Stimulated activated CD8-positive, alpha-beta memory T cell treated with anti-CD3 and anti-CD28 coated beads, Interleukin-7, amount 100 ng/mL, for 24 hours (primary cell): ENCODE measurements at regions not wholly inside any gene's neighbourhood (a gene's known extent, or its start where the extent isn't known, plus 50 kb on each side); places are given as distances from the start of the nearest gene placed in this dataset.
A peak's percentile ranks its signal among the peaks of the same experiment; 100 is the strongest.

Experiments
- DNase-seq: peaks from one replicate; pipeline ENCODE4 v3.0.0-alpha.2; 2020; ENCODE audit warnings: low read depth

DNA sequence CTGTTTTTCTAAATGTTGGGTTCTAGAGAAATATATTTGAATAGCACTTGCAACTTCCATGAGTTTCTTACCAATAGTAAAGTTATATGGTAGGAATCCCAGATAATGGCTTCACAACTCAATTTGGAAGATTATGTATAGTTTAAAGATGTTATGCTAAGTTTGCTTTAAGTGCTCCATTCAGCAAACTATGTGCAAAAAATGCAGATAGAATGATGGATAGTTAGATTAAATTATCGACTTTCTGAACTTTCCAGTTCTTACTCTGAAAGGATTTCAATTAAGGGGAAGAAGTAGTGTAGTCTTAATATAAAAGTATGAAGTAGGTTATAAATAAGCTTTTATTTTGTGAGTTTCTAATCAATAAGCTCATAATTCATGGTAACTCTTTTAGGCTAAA, 60.7 kb upstream of the NFKB1 start:
- DNase-seq = no peak

DNA sequence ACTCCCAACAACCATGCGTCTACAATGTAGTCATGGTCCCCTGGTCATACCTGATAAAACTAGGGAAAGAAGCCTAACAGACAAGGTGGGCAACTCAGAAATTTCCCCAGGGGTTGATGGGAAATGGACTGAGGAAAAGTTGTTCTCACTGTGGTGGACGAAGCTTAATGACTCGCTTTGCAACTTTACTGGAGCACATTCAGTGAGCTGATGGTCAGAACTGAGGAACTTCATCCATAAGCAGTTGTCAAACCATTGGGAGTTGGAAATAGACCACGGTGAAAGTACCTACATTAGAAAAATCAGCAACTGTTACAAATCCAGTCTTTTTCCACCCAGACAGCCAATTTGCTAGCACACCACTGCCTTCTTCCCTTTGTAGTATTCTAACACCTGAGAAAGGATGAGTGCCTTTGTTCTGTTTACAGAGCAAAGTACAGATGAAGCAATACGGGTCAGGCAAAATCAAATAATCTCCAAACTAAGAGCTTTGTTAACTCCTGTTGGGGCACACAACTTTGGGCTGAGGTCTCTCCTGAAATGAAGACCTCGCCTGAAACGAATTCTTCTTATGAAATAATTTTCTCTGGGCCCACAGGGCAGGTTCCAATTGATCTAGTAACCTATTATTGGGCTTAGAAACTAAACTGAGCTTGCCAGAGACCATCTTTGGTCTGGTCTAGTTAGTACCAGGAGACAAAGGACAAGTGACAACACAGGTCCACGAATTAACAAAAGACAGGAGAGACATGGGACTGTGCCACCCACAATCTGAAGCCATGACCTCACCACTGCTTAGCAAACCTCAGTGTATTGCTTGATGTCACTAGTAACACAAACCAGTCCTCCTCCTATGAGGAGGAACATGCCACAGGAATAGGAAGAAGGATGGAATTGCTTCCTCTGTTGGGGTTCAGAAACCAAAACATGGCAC, 58.9 kb upstream of the NFKB1 start:
- no peak for DNase-seq

DNA sequence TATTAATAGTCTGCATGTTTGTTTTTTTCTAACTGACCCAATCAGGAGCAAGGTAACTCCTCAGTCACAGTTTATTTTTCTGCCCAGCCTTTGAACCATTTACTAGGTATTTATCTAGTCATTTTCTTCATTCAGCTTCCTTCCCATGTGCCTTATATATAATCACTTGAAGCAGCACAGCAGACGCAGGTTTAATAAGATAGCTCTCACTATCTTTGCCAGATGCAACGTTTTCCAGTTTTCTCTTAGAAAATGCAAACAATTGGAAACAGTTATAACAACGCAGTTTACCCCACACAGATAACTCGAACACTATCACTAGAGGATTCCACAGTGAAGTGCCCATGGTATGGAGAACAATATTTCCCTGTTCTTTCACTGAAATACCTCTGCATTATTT, 56.4 kb upstream of the NFKB1 start:
- no peak for DNase-seq

DNA sequence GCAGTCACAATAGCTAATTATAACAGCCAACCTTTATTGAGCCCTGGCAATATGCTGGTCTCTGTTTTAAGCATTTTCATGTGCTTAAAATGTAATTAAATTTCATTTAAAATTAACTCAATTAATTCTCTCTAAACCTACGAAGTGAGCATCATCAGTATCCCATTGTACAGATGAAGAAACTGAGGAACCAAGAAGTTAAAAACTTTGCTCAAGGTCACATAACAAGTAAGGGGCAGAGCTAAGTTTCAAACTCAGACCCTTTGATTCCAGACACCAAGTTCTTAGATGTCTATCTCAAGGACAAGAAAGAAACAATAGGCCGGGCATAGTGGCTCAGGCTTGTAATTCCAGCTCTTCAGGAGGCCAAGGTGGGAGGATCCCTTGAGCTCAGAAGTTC, 55.9 kb upstream of the NFKB1 start:
- no peak for DNase-seq

DNA sequence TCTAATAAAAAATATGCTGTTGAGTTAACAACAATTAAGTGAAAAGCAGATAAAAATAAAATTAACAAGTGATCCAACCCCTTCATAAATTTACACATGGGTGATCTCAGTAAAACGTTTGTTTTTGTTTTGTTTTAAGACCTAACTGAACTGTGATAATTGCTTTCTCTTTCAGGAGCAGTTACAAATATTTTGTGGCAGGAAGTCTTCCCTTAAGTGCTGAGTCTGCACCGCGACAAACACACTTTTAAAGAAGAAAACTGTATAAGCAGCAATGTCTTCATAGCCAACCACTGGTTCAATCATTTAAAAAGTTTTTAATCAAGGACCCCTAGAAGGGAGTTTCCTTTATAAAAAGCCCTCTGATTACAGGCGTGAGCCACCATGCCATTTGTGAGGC, 53.7 kb upstream of the NFKB1 start:
- no peak for DNase-seq

DNA sequence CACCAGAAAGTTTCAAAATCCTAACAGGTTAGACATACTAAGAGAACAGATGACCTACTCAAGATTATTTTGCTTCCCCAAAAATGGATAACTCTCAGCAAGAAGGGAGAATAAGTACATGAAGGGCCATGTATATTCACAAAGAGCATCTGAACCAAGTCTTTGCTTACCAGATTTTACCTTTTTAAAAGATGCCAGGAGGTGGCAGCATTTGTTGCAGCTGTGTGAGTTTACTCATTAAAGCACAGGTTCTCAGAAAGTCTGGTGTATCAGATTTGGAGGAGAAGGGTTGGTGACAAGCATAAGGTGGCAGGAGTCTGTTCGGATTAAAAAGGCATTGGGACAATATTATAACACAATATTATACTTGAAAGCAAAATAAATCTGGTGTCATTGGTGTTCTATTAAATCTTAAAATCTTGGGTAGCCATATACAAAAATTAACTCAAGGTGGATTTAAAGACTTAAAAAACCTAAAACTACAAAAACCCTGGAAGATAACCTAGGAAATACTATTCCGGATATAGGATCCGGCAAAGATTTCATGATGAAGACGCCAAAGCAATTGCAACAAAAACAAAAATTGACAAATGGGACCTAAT, 51.3 kb upstream of the NFKB1 start:
- peak; percentile 9 for DNase-seq

DNA sequence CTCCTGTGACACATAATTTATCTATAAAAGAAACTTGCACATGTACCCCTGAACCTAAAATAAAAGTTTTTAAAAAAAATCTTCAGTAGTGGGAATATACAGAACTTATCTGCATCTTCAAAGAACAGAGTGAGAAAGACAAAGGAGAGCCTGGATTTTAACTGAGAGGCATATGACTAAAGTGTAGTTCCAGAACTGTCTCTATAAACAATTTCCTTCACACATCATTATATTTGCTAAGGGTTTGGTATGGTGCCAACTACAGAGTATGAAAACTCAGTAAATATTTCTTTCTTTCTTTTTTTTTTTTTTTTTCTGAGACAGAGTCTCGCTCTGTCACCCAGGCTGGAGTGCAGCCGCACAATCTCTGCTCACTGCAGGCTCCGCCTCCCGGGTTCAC, 49.9 kb upstream of the NFKB1 start:
- no peak for DNase-seq
